ENCODE measurements at regions not wholly inside any gene's neighbourhood (a gene's known extent, or its start where the extent isn't known, plus 50 kb on each side); places are given as distances from the start of the nearest gene placed in this dataset.

DNA sequence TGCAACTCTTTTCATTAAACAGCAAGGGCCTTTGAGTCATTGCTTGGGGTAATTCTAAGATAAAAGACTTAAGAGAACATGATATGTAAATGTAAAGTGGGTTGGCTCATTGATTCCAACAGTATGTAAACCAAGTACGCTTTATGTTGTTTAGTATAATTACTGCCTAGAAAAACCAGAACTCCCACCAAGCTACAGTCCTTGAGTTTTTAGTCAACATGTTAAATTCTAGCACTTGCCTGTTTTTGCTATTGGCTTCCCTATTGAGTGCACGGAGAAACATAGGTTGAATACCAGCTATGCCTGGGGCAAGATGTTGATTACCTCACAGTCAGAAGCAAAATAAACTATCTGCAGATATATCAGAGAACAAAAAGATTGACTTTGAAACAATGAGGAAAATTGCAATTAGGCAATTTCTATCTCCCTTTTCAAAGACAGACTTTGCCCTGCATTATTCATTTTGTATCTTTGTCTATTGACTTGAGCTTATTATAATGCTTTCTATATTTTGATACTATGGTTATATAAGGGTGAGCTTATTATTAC, 179.3 kb downstream of the ZPLD1 start:
- intact Hi-C loops (cut with micrococcal nuclease; ENCODE audit: unreplicated experiment) = no loop called here
- no peaks in the 10 kb centered on the region for H3K4me1 Mint-ChIP-seq (ENCODE audit: low read depth, unreplicated experiment)
- H3K27ac Mint-ChIP-seq (ENCODE audit: unreplicated experiment) = no peak overlapping the region
- no peaks in the 10 kb centered on the region for H3K9me3 ChIP-seq
- no peak for DNase-seq
- H3K4me3 ChIP-seq (ENCODE audit: low read depth, low read length) = no peak overlapping the region
- no peaks in the 10 kb centered on the region for H3K36me3 ChIP-seq (ENCODE audit: control insufficient read depth, insufficient read depth, low read length)
- no peaks in the 10 kb centered on the region for H3K4me1 ChIP-seq
- ChIA-PET CTCF (interaction anchor here (0.9 kb wide), 1 partner anchor 373 kb away, joined by 3 read pairs; no protein-coding TSS in a partner anchor), POLR2A (no interaction called here)
- H3K9me3 Mint-ChIP-seq (ENCODE audit: unreplicated experiment) = no peaks in the 10 kb centered on the region
- TF ChIP-seq, protein P1, sequence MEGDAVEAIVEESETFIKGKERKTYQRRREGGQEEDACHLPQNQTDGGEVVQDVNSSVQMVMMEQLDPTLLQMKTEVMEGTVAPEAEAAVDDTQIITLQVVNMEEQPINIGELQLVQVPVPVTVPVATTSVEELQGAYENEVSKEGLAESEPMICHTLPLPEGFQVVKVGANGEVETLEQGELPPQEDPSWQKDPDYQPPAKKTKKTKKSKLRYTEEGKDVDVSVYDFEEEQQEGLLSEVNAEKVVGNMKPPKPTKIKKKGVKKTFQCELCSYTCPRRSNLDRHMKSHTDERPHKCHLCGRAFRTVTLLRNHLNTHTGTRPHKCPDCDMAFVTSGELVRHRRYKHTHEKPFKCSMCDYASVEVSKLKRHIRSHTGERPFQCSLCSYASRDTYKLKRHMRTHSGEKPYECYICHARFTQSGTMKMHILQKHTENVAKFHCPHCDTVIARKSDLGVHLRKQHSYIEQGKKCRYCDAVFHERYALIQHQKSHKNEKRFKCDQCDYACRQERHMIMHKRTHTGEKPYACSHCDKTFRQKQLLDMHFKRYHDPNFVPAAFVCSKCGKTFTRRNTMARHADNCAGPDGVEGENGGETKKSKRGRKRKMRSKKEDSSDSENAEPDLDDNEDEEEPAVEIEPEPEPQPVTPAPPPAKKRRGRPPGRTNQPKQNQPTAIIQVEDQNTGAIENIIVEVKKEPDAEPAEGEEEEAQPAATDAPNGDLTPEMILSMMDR (IDR thresholded peaks at IDR 0.05; ENCODE audit: insufficient read depth in 1 of 2, low read depth in 1 of 2, low read length in 1 of 2, severe bottlenecking in 1 of 2, unreplicated experiment in 1 of 2) = no peak
- H3K27me3 ChIP-seq (replicated peaks; ENCODE audit: control insufficient read depth, insufficient read depth, low read length) = no peaks in the 10 kb centered on the region
- H3K4me3 Mint-ChIP-seq (ENCODE audit: unreplicated experiment) = no peak overlapping the region
- no peaks in the 10 kb centered on the region for H3K36me3 Mint-ChIP-seq (ENCODE audit: insufficient read depth, unreplicated experiment)
- no peaks in the 10 kb centered on the region for H3K27me3 Mint-ChIP-seq (ENCODE audit: insufficient read depth, unreplicated experiment)
- no TSS peak for BruUV-seq (replicated peaks)

DNA sequence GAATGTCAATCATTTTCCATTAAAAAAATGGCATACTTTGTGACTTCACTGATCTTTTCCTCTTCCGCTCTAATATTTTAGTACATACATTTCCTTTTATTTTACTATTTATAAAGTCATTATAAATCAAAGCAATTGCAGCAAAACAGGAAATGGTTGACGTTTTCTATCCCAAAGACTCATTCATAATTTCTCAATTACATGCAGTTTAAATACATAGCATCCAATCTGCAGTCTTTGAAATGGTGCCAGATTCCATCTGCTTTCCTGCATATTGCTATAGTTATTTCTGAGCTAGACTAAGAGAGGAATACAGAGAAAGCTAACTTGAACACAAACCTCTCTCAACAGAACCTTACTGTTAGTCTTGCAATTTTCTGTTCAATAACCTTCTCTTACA, 179.8 kb downstream of the ZPLD1 start:
- Histone ChIP-seq H3K27me3 (replicated peaks; ENCODE audit: control insufficient read depth, insufficient read depth, low read length) (no peaks in the 10 kb centered on the region), H3K4me3 (ENCODE audit: low read depth, low read length) (no peak overlapping the region), H3K9me3 (no peaks in the 10 kb centered on the region), H3K36me3 (ENCODE audit: control insufficient read depth, insufficient read depth, low read length) (no peaks in the 10 kb centered on the region), H3K4me1 (no peaks in the 10 kb centered on the region)
- Mint-ChIP-seq H3K27ac (ENCODE audit: unreplicated experiment) (no peak overlapping the region), H3K4me3 (ENCODE audit: unreplicated experiment) (no peak overlapping the region), H3K27me3 (ENCODE audit: insufficient read depth, unreplicated experiment) (no peaks in the 10 kb centered on the region), H3K9me3 (ENCODE audit: unreplicated experiment) (no peaks in the 10 kb centered on the region), H3K36me3 (ENCODE audit: insufficient read depth, unreplicated experiment) (no peaks in the 10 kb centered on the region), H3K4me1 (ENCODE audit: low read depth, unreplicated experiment) (no peaks in the 10 kb centered on the region)
- TF ChIP-seq, protein P1 (IDR thresholded peaks at IDR 0.05; ENCODE audit: insufficient read depth in 1 of 2, low read depth in 1 of 2, low read length in 1 of 2, severe bottlenecking in 1 of 2, unreplicated experiment in 1 of 2) = no peak
- no TSS peak for BruUV-seq (replicated peaks)
- intact Hi-C loops (cut with micrococcal nuclease; ENCODE audit: unreplicated experiment) = no loop called here
- DNase-seq = no peak
- ChIA-PET CTCF (interaction anchor here (0.9 kb wide), 1 partner anchor 373 kb away, joined by 3 read pairs; no protein-coding TSS in a partner anchor), POLR2A (no interaction called here)

DNA sequence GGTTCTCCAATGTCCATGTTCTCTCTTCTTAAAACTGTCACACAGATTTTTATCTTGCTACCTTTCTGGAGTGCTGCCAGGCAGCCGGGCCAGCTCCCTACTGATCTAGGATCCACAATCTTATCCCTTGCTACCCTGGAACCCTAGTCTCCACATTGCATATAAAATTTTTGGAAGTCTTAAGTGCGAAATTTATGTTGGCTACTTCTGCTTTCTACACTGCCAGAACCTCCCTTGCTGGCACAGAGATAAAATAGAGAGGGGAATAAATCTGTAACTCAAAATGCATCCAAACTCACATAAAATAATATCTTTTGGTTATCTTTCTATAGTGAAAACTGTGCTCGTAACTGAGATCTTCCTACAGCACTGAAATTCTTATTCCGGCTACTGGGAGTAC, 182.6 kb downstream of the ZPLD1 start:
- Mint-ChIP-seq H3K9me3 (ENCODE audit: unreplicated experiment) (no peaks in the 10 kb centered on the region), H3K27ac (ENCODE audit: unreplicated experiment) (no peak overlapping the region), H3K4me1 (ENCODE audit: low read depth, unreplicated experiment) (no peaks in the 10 kb centered on the region), H3K4me3 (ENCODE audit: unreplicated experiment) (no peak overlapping the region), H3K36me3 (ENCODE audit: insufficient read depth, unreplicated experiment) (no peaks in the 10 kb centered on the region), H3K27me3 (ENCODE audit: insufficient read depth, unreplicated experiment) (no peaks in the 10 kb centered on the region)
- no TSS peak for BruUV-seq (replicated peaks)
- Histone ChIP-seq H3K27me3 (replicated peaks; ENCODE audit: control insufficient read depth, insufficient read depth, low read length) (no peaks in the 10 kb centered on the region), H3K36me3 (ENCODE audit: control insufficient read depth, insufficient read depth, low read length) (no peaks in the 10 kb centered on the region), H3K4me3 (ENCODE audit: low read depth, low read length) (no peak overlapping the region), H3K9me3 (no peaks in the 10 kb centered on the region), H3K4me1 (no peaks in the 10 kb centered on the region)
- POLR2A ChIA-PET = no interaction called here
- DNase-seq = no peak
- intact Hi-C loops (cut with micrococcal nuclease; ENCODE audit: unreplicated experiment) = no loop called here
- CTCF ChIA-PET = no interaction called here
- TF ChIP-seq, protein P1 (IDR thresholded peaks at IDR 0.05; ENCODE audit: insufficient read depth in 1 of 2, low read depth in 1 of 2, low read length in 1 of 2, severe bottlenecking in 1 of 2, unreplicated experiment in 1 of 2) = no peak

Data from Caco-2 (cell line).